H7 (cell line): ENCODE measurements at regions not wholly inside any gene's neighbourhood (a gene's known extent, or its start where the extent isn't known, plus 50 kb on each side); places are given as distances from the start of the nearest gene placed in this dataset.
"Not testable (repeated sequence)": the region's sequence is repeated elsewhere in the genome, so short reads cannot be mapped to it uniquely, and the experiment has no call there.

Experiments used
- DNase-seq: peaks from one replicate; pipeline ENCODE4 v3.0.0; 2012
- H3K27me3 ChIP-seq: 2 replicates; pipeline ENCODE4 v1.6.0; 2011; ENCODE audit warnings: mild to moderate bottlenecking, low read length; ENCODE audit not compliant: control insufficient read depth, insufficient read depth
- H3K36me3 ChIP-seq: replicated peaks from 2 replicates; pipeline ENCODE4 v1.5.1; 2011; ENCODE audit warnings: low read length; ENCODE audit not compliant: control insufficient read depth, insufficient read depth
- H3K4me3 ChIP-seq: 2 replicates; pipeline ENCODE4 v1.5.1; 2011; ENCODE audit warnings: low read depth, mild to moderate bottlenecking, control low read depth, low read length, moderate library complexity; ENCODE audit not compliant: insufficient read depth

DNA sequence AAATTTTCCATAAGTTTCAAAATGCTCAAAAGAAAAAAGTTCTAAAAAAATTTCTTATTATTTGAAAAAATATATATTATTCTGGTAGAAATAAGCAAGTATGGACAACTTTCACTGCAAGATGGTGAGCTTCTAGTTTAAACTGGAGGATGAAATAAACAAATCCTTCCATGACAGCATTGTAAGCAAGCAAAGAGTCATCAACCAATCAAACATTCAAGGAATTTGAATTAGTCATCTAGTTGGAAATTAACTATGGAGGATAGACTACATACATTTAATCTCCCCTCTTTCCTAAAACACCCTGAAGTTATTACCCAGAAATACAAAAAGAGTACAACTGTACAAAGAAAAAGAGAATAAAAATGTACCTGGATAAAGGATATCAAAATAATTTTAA, 51.0 kb upstream of the IRX5 start:
- DNase-seq = no peak
- Histone ChIP-seq H3K36me3 (no peaks in the 10 kb centered on the region), H3K27me3 (no peaks in the 10 kb centered on the region), H3K4me3 (no peak overlapping the region)

DNA sequence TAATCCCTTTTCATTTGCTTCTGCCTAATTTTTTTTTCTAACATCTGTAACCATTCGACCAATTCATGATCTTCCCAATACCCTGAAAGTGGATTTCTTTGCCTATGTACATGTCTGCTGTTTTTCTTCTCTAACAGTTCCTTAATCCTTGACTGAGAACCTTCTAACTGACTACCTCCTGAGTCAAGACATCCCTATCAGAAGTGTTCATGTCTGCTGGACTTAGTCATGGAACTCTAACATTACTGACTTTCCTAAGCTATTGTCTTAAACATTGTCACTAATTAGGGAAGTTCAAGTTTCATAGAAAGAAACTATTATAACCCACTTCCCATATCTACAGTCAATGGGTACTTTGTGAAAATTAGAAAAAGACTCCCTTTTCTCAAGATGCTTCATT, 52.4 kb upstream of the IRX5 start:
- DNase-seq = no peak
- H3K36me3 ChIP-seq = no peaks in the 10 kb centered on the region
- no peak overlapping the region for H3K4me3 ChIP-seq
- H3K27me3 ChIP-seq = no peaks in the 10 kb centered on the region

DNA sequence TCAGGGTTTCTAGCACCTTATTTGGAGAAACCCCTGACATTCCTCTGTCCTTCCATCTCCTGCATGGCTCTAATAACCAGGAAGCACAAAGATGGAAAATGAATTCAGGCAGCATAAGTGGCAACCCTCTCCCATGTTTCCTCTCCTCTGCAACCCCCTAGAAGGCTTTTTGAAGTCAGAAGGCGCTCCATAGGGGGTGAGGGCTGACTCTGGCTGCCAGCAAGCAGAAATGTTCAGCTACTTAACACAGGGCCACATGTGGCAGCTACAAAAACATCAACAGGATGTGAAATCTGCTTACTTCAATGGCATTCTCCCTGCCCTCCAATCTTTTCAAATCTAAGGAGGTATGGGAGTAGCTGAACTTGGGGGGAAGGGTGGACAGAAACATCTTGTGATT, 55.2 kb upstream of the IRX5 start:
- Histone ChIP-seq H3K27me3 (no peaks in the 10 kb centered on the region), H3K36me3 (no peaks in the 10 kb centered on the region), H3K4me3 (no peak overlapping the region)
- peak; percentile 39 for DNase-seq

DNA sequence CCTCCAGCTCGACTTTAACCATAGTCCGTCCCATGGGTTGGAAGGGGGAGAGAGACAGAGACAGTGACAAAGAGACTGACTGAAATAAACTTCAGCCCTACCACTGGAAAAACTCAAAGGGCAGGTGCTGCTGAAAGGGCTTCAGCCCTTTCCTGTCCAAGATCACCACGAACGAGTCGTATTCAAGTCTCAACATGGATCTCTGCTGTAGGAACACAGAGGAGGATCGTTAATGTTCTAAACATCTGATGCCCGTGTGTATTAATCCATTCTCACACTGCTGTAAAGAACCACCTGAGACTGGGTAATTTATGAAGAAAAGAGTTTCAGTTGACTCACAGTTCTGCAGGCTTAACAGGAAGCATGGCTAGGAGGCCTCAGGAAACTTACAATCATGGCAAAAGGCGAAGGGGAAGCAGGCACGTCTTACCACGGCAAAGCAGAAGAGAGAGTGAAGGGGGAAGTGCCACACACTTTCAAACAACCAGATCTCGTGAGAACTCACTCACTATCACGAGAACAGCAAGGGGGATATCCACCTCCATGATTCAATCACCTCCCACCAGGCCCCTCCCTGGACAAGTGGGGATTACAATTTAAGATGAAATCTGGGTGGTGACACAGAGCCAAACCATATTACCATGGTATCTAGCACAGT, 56.8 kb upstream of the IRX5 start:
- H3K36me3 ChIP-seq, DNase-seq, H3K27me3 ChIP-seq, H3K4me3 ChIP-seq: not testable (repeated sequence)

DNA sequence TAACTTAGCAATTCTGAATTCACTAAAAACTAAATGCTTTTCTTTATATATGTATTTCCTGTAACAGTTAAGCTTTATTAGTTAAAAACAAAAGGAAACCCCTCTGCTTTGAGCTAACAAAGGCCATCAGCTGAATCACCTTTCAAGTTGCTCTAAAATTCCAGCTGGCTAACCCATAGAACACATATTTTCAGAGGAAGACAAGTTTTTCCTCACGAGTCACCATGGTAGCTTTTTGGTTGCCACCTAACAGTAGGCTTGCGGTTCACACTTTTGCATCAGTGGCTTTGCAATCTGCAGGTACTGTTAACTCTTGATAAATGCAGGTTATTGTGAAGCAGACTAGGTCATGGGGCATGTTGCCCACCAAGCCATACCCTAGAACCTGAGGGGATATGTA, 57.6 kb upstream of the IRX5 start:
- H3K36me3 ChIP-seq = no peaks in the 10 kb centered on the region
- no peak for DNase-seq

DNA sequence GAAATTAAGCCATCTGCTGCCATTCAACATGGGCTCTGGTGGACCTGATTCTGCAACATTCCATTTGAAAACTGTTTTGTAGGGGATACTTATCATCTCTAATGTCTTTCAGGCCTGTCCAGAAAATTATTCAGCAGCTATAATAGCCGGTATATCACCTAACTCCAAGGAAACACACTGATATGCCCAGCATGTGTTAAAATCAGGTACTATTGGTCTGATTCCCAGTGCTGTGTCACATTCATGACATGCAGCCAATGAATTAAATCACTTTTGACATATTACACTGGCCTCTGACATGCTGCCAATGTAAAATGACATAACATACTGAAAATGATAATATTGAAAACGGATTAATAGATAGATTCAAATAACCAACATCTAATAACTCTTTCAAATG, 60.5 kb upstream of the IRX5 start:
- no peak for DNase-seq
- no peak overlapping the region for H3K4me3 ChIP-seq
- H3K36me3 ChIP-seq = no peaks in the 10 kb centered on the region
- H3K27me3 ChIP-seq = no peaks in the 10 kb centered on the region

More for the DNA sequence above, 57.6 kb upstream of the IRX5 start:
- no peak overlapping the region for H3K4me3 ChIP-seq
- H3K27me3 ChIP-seq = no peaks in the 10 kb centered on the region

DNA sequence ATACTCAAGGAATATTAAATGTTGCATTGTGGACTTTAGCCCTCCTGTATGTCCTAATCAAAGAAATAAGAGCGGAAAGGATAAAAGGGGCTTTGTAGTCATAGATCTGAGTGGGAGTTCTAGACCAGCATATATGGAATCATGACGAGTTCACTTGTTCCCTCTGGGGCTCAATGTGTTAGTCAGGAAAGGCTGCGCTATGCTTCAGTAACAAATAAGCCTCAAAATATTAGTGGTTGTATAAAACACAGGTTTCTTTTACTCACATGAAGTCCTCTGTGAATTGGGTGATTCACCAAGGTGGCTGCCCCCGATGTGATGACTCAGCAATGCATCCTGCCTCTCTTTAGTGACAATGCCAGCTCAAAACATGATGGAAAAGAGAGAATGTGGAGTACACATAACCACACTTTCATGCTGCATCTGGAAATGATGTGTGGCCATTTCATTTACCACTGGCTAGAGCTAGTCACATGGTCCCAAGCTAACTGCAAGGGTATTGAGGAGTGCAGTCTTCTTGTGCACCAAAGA, 63.3 kb upstream of the IRX5 start:
- DNase-seq = no peak
- H3K4me3 ChIP-seq = no peak overlapping the region
- no peaks in the 10 kb centered on the region for H3K27me3 ChIP-seq
- H3K36me3 ChIP-seq = no peaks in the 10 kb centered on the region

DNA sequence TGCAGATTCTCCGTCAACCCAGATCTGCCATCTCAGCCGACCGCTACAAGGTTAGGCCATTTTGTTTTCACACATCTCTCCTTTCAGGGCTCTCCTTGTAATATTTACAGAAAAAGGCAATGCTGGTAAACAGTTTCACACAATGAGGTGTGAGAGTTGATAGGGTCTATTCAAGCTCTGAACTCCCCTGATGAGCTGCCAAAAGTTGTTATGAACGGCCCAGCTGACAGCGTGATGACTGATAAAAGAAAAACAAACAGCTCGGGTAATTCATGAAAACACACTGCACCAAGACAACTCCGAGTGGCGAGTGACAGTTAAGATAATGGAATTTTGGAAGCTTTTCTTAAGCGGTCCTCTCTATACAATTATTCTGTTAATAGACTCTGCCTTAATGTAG, 68.1 kb upstream of the IRX5 start:
- Histone ChIP-seq H3K36me3 (no peaks in the 10 kb centered on the region), H3K4me3 (no peak overlapping the region), H3K27me3 (no peaks in the 10 kb centered on the region)
- no peak for DNase-seq

DNA sequence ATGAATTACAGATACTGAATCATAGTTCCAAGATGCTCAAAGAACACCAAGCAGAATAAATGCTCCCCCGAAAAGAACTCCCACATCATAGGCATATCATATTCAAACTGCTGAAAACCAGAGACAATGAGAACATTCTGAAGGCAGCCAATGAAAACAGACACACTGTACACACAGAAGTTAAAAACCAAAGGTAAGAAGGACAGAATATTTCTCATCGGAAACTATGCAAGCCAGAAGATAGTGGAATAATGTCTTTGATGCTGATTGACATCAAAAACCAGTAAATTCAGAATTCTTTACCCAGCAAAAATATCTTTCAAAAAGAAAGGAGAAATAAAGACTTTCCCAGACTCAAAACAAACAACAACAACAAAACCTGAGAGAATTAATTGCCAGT, 73.8 kb upstream of the IRX5 start:
- H3K27me3 ChIP-seq = no peaks in the 10 kb centered on the region
- no peaks in the 10 kb centered on the region for H3K36me3 ChIP-seq
- no peak overlapping the region for H3K4me3 ChIP-seq
- DNase-seq = no peak

DNA sequence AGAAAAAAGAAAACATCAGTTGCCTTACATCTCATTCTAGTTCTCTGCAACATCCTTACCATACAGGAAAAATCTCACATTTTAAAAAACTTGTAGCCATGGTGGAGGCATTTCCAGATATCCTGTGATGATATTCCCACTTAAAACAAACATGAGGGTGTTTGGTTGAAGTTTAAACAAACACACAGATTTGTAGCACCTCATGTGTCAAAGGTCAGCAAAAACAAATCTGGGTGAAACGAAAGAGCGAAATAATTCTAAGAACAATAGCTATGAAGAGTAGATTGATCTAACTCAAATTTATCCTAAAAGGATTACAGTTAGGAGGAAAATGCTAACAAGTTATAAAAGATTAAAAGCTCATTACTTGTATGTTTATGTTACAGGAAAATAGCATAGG, 83.1 kb upstream of the IRX5 start:
- no peaks in the 10 kb centered on the region for H3K36me3 ChIP-seq
- H3K27me3 ChIP-seq = no peaks in the 10 kb centered on the region
- no peak overlapping the region for H3K4me3 ChIP-seq
- no peak for DNase-seq

DNA sequence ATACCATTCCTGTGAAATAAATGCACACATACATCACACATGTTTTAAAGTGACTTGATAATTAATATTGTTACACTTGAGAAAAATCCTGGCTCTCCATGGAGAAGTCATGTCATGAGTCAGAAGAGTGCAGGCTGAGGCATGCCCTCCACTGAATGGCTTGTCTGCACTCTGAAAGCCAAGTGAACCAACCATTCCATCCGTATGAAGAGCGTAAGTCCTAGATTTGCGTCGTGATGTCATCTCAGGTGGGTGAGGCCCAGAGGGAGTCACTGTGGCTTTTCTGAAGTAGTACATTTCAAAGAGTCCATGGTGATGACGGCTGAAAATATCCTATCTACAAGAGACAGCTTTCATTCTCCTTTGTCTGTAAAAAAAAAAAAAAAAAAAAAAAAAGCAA, 83.5 kb upstream of the IRX5 start:
- no peaks in the 10 kb centered on the region for H3K27me3 ChIP-seq
- DNase-seq = no peak
- H3K4me3 ChIP-seq = no peak overlapping the region
- no peaks in the 10 kb centered on the region for H3K36me3 ChIP-seq

DNA sequence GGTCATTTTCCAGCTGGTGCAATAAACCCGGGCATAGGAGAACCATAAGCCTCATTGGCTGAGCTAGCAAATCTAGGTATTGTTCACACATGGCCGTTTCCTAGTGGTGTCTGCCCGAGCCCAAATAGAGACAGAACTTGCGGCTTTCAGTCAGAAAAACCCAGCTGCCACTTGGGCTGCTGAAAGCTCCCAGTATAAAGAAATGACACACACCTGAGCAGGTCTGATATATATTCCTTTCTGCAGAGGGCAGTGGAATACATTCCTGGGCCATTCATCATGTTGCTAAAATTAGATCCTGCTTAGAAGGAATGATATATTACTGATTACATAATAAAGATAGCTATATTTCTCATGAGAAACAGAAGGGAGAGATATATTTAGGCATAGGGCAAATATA, 83.9 kb upstream of the IRX5 start:
- H3K36me3 ChIP-seq = no peaks in the 10 kb centered on the region
- no peak for DNase-seq
- H3K27me3 ChIP-seq = no peaks in the 10 kb centered on the region
- no peak overlapping the region for H3K4me3 ChIP-seq

DNA sequence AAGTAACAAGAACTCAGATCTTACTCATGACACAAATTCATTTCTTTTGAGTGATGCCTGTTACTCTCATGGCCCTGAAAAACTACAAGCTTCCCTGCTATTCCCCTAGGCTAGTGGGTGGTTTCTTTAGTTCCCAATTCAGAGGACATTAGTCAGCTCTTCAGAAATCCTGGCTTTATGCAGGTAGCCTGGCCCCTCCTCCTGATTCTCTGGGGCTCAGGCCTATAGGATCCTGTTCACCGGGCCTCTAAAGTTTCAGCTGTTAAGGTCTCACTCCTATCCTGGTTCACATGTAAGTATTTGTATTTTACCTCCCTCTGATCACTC, 87.3 kb upstream of the IRX5 start:
- Histone ChIP-seq H3K4me3 (no peak overlapping the region), H3K27me3 (no peaks in the 10 kb centered on the region), H3K36me3 (no peaks in the 10 kb centered on the region)
- DNase-seq = no peak

DNA sequence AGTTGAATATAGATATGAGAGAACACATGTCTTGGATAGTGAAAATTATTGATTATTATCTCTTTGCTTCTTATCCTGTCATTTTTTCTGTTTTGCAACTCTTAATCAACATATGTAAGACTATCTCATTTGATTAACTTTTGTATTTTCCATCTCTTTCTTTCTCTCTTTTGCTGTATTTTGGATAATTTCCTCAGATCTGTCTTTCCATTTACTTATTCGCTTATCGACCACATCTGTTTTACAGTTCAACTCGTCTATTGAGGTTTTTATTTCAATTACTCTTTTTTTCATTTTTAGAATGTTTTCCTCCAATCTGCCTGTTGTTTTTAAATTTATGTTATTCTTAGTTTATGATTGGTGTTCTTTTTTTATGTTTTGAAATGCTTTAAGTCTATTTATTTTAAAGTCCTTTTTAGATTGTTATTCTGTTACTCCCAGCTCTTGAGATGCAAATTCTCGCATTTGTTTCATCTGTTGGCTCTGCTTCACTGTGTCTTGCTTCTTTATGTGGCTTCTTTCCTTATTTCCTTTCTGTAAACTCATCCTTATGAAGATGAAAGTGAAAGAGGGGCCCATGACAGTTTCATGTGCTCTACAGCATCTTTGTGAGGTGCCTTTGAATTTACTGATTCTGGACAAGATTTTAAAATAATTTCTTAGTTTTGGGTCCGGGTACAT, 87.8 kb upstream of the IRX5 start:
- no peaks in the 10 kb centered on the region for H3K36me3 ChIP-seq
- no peaks in the 10 kb centered on the region for H3K27me3 ChIP-seq
- no peak for DNase-seq
- no peak overlapping the region for H3K4me3 ChIP-seq

DNA sequence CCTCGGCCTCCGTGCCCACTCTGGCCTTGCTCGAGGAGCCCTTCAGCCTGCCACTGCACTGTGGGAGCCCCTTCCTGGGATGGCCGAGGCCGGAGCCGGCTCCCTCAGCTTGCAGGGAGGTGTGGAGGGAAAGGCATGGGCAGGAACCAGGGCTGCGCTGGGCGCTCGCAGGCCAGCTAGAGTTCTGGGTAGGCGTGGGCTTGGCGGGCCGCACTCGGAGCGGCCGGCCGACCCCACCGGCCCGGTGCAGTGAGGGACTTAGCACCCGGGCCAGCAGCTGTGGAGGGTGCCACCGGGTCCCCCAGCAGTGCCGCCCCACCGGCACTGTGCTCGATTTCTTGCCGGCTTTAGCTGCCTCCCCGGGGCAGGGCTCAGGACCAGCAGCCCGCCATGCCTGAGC, 101.0 kb upstream of the IRX5 start:
- Histone ChIP-seq H3K27me3 (no peaks in the 10 kb centered on the region), H3K4me3 (no peak overlapping the region), H3K36me3 (no peaks in the 10 kb centered on the region)
- DNase-seq = no peak

DNA sequence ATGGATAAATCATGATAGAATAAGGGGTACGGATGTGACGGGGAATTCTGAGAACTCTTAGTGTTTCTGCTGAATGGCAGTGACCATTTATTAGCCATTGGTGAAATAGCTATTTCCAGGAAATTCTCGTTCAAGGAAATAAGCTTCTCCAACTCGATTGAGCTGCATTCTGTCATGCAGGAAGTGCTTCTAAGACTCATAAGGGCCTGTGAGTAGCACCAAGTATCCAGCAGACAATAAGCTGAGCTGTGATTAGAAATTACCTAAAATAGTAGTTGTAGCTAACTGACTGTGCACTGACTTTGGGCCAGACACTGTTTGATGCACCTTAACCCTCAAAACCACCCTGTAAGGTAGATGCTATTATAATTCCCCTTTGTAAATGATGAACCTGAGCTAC, 107.8 kb upstream of the IRX5 start:
- H3K36me3 ChIP-seq = no peaks in the 10 kb centered on the region
- no peaks in the 10 kb centered on the region for H3K27me3 ChIP-seq
- no peak for DNase-seq
- no peak overlapping the region for H3K4me3 ChIP-seq
